ENCODE measurements at regions not wholly inside any gene's neighbourhood (a gene's known extent, or its start where the extent isn't known, plus 50 kb on each side); places are given as distances from the start of the nearest gene placed in this dataset.
A peak's percentile ranks its signal among the peaks of the same experiment; 100 is the strongest.

DNA sequence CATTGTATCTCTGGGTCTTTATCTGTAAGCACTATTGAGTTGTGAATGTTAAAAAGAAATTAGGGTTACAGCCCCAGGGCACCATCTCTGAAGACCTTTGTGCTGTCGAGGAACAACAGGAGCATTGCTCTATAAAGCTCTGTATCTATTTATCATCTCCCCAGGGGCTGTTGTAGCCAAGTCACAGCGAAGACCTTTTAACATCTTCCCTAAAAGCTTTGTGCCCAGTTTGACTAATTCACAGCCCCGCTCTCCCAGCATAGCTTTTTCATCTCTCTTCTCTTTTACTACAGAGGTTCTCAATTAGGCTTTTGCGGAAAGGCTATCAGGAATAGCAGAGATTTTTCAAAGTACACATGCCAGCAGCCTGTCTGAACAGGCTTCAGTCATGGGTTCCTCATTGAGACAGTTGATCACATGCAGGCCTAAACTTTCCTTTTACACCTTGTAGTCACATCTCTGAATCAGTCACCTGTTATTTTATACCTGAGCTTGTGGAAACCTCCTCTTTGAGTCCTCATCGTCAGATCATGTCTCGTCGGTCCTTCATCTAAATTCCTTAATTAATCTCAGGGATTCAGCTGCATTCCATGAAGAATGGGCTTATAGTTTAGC, 140.5 kb downstream of the NPR3 start:
- Histone ChIP-seq H3K9ac (peak overlapping the region; percentile 18; the same call in 1 of the 2 replicates), H2AFZ (ENCODE audit: low read depth) (no peak overlapping the region), H3K4me1 (ENCODE audit: control insufficient read depth in 1 of 2, insufficient read depth in 2 of 2, low read depth in 1 of 2, low read length in 1 of 2) (peaks cover 0 to 10% of the 10 kb centered on the region in 2 experiments; a peak in 1 of 4 replicates), H3K4me2 (0 out of 2 replicates have a peak overlapping the region, but pooled peaks have one; percentile 28), H3K27ac (ENCODE audit: low read depth in 2 of 2, low read length in 1 of 2) (peak overlapping the region in 1 of 2 experiments; percentile 70; a peak in 2 of 4 replicates), H3K4me3 (ENCODE audit: low read depth in 2 of 2, low read length in 1 of 2) (no peak overlapping the region), H3K79me2 (ENCODE audit: insufficient read depth) (no peaks in the 10 kb centered on the region), H3F3A (replicated peaks; ENCODE audit: insufficient read depth) (peaks cover 12% of the 10 kb centered on the region), H3K36me3 (replicated peaks in 1 of 2; ENCODE audit: control insufficient read depth in 1 of 2, insufficient read depth in 2 of 2, low read length in 1 of 2) (peaks cover 0 to 5% of the 10 kb centered on the region in 2 experiments), H3K27me3 (ENCODE audit: insufficient read depth) (no peaks in the 10 kb centered on the region), H4K20me1 (ENCODE audit: insufficient read depth) (no peaks in the 10 kb centered on the region), H3K9me3 (0 out of 2 replicates have a peak, but pooled peaks cover 1% of the 10 kb centered on the region), H3K9me2 (no peaks in the 10 kb centered on the region)
- ChIA-PET POLR2A (no interaction called here), CTCF (no interaction called here)
- 59% methylated on average over 7 of the region's 7 CpGs for WGBS (ENCODE audit: low lambda C conversion rate)
- TF ChIP-seq MEF2A (IDR thresholded peaks at IDR 0.05; ENCODE audit: borderline replicate concordance, low read depth) (no peak), NFIC (IDR thresholded peaks at IDR 0.05; ENCODE audit: borderline replicate concordance) (no peak), TEAD4 (IDR thresholded peaks at IDR 0.05; ENCODE audit: borderline replicate concordance, insufficient read depth) (no peak), TAF1 (IDR thresholded peaks at IDR 0.05; ENCODE audit: borderline replicate concordance, low read depth, low read length) (no peak), CTCF (IDR thresholded peaks at IDR 0.05) (no peak), POLR2AphosphoS5 (IDR thresholded peaks at IDR 0.05; ENCODE audit: low read depth, low read length) (no peak), GATA2 (CRISPR knock-in tag; IDR thresholded peaks at IDR 0.05) (no peak), MAX (IDR thresholded peaks at IDR 0.05; ENCODE audit: low read depth) (no peak), FOSL2 (IDR thresholded peaks at IDR 0.05; ENCODE audit: borderline replicate concordance, low read depth) (no peak), FOXJ3 (CRISPR knock-in tag; IDR thresholded peaks at IDR 0.05) (no peak), RAD21 (IDR thresholded peaks at IDR 0.05; ENCODE audit: low read length) (no peak), MXI1 (IDR thresholded peaks at IDR 0.05; ENCODE audit: low read depth, low read length) (no peak), YY1 (IDR thresholded peaks at IDR 0.05; ENCODE audit: low read depth) (no peak), CHD2 (IDR thresholded peaks at IDR 0.05; ENCODE audit: low read length, partially characterized antibody) (no peak)
- TF ChIP-seq, protein P1, sequence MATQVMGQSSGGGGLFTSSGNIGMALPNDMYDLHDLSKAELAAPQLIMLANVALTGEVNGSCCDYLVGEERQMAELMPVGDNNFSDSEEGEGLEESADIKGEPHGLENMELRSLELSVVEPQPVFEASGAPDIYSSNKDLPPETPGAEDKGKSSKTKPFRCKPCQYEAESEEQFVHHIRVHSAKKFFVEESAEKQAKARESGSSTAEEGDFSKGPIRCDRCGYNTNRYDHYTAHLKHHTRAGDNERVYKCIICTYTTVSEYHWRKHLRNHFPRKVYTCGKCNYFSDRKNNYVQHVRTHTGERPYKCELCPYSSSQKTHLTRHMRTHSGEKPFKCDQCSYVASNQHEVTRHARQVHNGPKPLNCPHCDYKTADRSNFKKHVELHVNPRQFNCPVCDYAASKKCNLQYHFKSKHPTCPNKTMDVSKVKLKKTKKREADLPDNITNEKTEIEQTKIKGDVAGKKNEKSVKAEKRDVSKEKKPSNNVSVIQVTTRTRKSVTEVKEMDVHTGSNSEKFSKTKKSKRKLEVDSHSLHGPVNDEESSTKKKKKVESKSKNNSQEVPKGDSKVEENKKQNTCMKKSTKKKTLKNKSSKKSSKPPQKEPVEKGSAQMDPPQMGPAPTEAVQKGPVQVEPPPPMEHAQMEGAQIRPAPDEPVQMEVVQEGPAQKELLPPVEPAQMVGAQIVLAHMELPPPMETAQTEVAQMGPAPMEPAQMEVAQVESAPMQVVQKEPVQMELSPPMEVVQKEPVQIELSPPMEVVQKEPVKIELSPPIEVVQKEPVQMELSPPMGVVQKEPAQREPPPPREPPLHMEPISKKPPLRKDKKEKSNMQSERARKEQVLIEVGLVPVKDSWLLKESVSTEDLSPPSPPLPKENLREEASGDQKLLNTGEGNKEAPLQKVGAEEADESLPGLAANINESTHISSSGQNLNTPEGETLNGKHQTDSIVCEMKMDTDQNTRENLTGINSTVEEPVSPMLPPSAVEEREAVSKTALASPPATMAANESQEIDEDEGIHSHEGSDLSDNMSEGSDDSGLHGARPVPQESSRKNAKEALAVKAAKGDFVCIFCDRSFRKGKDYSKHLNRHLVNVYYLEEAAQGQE (IDR thresholded peaks at IDR 0.05; ENCODE audit: low read depth, low read length): no peak
- DNase-seq: no peak
